AG20443 (cell line): ENCODE measurements at regions not wholly inside any gene's neighbourhood (a gene's known extent, or its start where the extent isn't known, plus 50 kb on each side); places are given as distances from the start of the nearest gene placed in this dataset.

Experiments
- DNase-seq: peaks from one replicate; pipeline ENCODE4 v3.0.0; 2012; ENCODE audit warnings: low spot score, mixed read lengths

DNA sequence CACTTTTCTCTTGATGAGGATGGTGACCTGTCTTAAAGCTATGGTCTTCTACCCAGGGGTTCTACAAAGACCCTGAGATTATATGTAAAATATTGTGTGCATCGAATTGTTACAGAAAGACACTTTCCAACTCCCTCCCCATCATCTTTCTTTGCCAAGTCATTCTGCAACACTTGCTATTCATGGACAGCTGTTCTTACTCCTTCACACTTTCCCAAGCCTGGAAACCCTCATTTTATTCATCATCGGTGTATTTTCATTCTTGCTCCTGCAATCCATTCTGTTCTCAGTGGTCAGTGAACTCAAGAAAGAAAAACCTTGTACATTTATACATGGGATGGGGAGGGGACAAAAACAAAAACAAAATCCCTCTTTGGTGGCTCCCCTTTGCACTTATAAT is 90.5 kb upstream of the STXBP6 start:
- DNase-seq: no peak

DNA sequence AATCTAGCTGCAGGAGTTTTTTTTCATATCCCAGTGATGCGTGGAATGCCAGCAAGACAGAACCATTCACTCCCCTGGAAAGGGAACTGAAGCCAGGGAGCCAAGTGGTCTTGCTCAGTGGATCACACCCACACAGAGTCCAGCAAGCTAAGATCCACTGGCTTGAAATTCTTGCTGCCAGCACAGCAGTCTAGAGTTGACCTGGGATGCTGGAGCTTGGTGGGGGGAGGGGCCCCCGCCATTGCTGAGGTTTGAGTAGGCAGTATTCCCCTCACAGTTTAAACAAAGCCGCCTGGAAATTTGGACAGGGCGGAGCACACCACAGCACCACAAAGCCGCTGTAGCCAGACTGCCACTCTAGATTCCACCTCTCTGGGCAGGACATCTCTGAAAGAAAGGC is 86.9 kb upstream of the STXBP6 start:
- DNase-seq: no peak

DNA sequence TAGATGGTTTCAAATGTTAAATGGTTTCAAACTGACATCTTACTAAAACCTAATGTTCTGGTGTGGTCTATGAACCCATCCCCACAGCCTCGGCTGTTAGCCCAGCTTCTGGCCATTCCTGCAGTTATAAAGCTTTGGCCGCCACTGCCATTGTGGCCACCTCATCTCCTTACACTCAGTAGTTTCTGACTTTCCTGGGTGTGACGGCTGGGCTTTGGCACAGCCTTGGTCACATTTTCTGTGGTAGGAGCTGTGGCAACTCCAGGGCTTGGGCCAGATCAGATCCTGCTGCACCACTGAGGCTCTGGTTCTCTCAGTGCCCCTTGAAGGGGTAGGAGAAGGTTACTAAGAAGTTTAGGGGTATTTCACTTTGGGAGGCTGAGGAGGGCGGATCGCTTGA is 84.2 kb upstream of the STXBP6 start:
- DNase-seq: no peak

DNA sequence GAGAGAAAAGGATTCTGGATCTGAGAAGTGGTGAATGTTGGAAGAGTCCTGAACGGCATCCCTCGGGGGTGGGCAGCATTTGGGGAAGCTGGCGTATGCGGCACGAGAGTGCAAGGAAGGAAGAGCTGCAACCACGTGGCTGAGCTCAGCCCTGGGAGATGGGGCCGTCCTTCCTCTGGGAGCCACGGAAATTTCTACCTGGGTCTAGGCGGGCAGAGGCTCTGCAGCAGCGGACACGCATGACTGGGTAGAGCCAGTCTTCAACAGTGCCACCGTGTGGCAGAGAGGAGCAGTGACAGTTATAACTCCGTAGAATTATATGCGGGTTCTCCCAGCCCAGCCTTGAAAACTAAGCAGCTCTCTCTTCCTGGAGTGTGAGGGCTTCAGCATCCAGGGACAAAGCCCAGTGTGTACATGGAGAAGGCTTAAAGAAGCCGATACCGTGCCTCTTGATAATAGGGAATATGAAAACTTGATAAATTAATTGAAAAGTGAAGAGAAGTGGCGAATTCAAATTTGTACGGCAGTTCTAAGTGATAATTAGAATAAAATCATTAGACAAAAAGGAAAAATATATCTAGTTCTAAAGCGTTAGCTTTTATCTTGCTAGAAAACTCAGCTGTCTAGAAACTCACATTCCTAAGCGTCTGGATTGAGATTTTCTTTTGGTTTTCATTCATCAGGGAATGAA is 82.9 kb upstream of the STXBP6 start:
- DNase-seq: peak; percentile 83

DNA sequence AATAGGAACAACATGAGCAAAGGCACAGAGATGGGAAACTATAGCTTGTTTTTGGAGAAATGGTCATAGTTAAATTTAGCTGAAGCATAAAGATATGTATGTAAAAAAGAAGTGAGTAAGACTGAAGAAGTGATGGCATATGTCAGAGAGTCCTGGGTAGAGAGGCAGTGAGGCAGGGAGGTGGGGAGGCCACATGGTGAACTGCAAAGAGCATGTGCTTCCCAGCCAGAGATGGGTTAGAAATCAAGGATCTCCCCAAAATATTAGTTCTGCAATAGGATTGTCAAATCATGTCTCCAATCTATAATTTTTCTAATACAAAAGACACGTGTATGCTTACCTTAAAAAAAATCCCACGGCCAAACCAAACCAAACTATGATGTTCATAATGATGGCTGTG is 82.1 kb upstream of the STXBP6 start:
- no peak for DNase-seq

DNA sequence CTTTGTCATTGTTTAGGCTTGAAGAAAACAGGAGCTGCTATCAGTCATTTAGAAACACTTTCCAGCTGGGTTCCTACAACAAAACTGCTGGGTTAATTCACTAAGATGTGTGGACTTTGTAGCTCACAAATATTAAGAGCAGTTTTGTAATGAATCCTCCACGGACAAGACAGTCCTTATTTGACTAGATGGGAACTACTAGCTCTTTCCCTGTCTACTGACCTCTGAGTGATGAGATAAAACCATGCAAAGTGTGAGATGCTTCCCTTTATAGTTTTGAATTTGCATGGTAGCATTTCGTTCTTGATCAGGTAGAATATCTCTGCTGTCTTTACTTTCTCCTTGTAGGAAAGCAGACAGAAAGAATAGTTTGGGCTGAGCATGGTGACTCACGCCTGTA is 72.9 kb upstream of the STXBP6 start:
- DNase-seq: no peak

DNA sequence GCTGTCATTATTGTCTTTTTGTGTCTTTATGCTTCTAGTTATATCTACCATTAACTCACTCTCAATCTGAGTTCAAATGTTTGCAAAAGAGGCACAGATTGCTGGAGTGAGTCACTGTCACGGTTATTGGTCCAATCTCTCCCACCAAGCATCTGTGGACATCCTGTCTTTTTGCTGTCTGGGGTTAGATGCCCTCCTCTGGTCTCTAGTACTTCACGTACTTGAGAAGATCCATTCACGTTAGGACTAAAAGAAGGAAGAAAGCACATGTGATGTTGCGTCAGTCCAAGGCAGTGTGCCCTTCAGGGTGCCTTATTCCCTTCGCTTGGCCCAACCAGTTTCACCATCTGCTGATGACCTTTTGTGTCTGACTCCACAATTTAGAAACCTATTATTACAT is 72.3 kb upstream of the STXBP6 start:
- DNase-seq: peak; percentile 24

DNA sequence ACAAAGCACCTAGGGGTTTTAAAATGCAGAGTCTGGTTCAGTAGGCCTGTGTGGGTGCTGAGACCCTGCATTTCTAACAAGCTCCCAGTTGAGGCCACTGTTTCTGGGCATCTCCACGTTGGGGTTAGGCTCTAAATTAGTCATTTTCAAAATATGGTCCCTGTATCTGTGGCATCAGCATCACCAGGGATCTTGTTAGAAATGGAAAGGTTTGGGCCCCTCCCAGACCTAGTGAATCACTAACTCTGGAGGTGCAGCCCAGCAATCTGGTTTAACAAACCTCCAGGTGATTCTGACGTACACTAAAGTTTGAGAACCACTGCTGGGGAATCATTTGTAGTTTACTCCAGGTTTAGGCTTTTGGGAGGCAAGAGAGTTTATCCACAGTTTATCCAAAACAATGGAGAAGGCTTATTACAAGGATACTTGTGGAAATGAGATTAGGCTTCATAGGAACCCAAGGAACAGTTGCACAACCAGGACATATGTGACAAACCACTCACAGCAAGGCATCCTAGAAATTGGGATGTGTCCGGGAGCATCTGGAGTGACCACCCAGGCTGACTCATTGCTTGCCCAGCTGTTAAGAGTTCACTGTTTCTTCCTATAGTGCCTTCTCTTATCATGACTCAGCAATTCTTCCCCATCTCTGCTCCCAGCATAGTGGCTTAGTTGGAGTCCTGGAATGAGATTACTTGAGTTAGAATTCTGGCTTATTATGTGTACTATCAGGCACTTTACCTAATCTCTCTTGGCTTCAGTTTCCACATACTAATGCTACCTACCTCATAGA is 71.6 kb upstream of the STXBP6 start:
- peak; percentile 73 for DNase-seq

DNA sequence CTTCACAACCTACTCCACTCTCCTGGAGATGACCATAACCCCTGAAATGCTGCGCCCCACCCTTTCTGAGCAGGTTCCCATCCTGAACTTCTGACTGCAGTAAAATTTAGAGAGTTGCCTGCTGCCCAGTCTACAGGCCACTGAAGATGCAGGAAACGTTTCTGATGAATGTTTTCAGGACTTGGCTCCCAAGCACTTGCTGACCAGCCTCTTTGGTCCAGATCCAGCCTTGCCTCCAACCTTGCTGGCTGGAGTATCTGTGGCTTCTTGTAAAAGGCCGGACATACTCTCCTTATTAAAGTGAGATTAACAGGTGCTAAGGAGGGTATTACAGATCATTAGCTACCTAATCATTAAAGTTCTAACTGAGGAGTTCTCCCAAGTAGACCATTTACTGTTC is 70.3 kb upstream of the STXBP6 start:
- DNase-seq: no peak

DNA sequence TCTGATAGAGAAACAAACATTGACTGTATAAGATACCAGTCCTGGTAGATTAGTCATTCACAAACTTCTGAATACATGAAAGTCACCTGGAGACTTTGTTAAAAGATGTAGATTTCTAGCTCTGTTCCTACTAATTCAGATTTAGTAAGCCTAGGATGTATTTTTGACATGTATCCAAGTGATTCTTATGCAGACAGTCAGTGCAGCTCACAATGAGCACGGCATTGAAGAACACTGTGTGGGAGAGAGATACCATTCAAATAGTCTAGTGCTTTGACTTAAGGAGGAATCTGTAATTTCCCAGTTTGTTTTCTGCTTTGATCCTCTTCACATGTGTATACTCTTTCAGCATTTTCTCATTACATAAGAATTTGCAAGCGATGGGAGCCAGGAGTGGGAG is 68.7 kb upstream of the STXBP6 start:
- no peak for DNase-seq

DNA sequence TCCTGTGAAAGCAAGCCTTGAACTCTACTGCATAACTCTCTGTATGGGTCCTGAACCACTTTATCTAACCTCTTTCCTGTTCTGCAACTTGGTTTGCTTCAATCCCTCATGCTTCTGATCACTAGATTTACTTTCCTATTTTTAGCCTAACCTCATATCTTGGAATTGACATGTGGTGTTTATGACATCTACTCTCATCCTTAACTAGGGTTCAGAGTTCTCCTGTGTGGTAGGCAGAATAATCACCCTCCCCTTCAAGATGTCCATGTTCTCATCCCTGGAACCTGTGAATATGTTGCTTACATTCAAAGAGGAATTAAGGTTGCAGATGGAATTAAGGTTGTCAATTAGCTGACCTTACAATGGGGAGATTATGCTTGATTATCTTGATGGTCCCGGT is 67.4 kb upstream of the STXBP6 start:
- no peak for DNase-seq

DNA sequence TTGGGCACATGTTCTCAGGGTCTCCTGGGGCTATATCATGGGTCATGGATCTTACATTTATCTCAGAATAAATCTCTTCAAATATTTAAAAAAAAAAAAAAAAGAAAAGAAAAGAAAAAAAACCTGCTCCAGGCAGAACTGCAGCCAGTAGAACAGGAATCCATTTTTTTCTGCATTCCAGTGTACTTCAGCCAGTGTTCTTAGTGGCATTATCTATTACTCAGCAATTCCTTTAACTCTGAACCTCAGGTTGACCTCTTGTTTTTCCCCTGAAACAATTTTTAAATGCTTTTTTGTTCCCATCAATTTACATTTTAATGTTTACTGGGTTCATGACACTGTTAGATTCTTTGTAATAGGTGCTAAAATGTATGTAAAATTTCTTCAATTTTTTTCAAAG is 66.7 kb upstream of the STXBP6 start:
- no peak for DNase-seq

DNA sequence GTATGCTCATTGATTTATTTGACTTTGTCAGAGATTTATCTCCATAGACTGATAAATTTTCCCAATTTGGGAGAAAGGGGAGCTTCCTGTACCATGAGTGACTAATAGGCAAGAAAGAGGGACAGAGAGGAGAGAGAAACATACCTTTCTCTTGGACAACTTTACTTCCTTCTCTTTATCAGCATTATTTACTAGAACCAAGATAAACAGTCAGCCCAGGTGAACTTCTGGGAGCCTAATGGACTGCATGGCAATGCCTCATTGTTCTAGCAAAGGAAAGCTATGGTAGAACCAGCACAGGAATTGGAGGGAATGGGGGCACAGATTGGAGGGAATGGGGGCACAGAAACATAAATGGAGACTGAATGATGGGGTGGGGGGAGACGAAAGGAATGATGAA is 63.4 kb upstream of the STXBP6 start:
- DNase-seq: no peak

DNA sequence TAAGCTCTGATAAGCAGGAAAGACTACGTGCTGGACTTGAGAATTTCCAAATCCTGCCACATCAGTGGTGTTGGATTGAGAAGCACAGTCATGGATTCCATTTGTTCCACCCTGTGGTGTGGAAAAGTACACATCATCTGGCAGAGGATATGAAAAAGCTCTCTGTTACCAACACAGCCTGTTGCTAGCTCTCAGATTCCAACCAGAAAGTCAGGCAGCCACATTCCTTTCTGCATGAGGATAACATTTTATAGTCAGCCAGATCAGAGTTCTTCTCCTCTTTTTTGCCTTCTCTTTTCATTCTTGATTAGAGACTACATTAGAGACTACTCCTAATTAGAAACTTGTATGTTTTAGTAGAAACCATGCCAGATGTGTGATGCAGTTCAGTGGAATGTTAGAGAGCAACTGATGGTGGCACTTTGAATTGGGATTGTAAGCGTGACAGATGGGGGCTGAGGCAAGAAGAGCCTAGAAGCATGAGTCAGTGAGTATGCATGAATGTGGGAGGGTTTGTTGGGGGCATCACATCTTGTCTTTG is 61.2 kb upstream of the STXBP6 start:
- peak; percentile 69 for DNase-seq

DNA sequence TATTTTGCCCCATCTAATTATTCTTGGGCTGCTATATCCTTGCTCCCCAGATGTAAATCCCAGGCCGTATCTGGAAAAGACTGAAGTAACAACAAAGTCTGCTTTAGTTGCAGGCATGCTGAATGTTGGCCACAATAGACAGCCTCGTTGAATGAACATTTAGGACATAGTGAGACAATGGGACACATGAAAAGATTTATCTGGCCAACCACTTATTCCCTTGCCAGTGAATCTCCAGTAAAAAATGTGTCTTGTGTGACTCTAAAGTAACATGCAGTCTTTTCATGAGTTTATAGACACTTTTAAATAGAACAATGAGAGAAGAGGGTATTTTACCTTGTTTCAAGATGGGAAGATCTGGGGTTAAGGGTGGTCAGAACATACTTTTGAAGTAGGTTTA is 60.2 kb upstream of the STXBP6 start:
- no peak for DNase-seq

DNA sequence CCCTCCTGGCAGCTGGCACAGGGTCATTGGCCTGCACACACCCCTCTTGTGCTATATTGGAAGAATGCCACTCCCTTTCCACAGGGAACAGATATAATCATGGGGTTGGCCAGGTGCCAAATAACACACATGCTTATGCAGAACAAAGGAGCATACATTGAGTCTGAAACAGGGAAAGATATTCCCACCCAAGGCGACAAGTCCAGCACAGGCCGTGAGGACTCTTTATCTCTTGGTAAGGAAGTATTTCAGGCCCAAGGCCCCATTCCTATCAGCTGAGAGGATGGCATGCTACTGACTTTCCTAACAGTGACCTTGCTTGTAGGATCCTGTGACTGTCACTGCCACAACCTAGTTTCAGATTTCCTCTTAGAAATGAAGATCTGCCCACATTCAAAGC is 59.0 kb upstream of the STXBP6 start:
- DNase-seq: no peak

DNA sequence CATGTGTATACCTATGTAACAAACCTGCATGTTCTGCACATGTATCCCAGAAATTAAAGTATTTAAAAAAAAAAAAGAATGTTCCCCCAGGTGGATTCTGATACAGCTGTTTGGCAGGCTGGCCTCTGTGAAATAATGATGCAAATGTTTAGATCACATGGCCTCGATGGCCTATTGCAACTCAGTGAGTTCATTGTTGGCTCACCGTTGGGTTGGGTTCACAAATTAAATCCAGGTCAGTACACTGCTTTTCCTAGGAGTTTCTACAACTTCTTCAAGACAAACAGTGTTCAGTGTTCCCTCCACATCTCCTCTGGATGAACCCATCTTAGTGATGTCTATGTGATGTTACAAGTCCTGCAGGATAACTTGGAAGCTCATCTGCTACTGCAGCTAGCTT is 58.3 kb upstream of the STXBP6 start:
- no peak for DNase-seq

DNA sequence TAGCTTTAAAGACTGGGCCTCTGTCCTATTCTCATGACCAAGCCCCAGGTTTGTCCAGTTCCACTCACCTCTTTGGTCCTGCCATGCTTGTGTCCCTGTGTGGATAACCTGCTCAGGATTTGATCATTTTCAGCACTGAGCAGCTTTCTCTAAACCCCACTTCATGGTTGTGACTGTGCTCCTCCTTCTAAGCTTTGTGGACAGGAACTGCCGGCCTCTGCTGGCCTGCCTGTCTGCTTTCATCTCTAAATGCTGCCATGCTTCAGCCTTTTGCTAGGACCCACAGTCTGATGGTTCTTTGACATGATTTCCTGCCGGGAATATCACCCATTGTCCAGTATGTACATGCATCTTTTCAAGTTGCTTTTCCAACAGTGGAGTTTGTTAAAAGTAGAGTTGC is 53.9 kb upstream of the STXBP6 start:
- no peak for DNase-seq

DNA sequence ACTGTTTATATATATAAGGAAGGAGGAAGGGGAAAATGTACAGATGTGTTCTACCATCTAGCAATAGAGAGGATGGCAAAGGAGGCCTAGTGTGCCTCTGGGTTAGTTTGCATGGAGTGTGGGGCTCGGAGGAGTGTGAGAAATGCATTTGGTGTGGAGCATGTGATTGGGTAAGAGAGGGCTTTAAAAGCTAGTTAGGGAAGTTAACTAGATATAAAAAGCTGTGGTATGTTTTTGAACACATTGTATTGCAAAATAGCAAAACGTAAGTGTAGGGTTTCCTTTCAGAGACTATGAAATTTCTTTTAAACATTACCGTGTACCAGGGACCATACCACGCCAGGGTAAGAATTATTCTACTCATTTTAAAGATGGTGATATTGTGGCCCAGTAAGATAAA is 53.3 kb upstream of the STXBP6 start:
- no peak for DNase-seq

DNA sequence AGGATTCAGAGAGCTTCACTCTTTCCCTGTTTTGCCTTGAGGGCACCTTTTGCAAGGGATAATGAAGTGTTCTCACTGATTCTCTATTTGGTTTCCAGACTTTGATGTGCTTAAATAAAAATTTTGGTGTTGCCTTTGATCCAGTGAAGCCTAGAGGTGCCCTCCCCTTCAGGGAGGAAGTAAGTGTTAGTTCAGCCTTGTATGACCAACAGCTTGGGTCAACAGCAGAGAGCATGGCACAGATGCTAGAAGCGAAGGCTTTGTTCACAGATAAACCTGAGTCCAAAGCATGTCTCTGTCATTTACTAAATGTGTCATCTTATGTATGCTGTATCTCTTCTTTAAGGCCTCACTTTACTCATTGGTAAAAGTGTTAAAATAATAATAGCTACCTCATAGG is 52.8 kb upstream of the STXBP6 start:
- no peak for DNase-seq

DNA sequence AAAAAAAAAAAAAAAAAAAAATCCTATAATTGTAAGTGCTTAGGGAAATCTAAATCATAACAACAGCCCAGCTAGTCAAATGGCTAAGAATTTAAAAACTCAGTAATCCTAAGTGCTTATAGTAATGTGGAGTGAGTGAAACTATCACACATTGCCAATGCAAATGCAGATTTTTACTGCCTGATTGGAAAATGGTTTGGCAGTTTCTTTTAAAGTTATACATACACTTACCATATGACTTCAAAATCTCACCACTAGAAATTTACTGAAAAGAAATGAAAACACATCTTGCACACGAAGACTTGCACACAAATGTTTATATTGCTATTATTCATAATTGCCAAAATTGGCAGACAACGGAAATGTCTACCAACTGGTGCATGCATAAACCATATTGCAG is 51.3 kb upstream of the STXBP6 start:
- DNase-seq: no peak
